ENCODE measurements at regions not wholly inside any gene's neighbourhood (a gene's known extent, or its start where the extent isn't known, plus 50 kb on each side); places are given as distances from the start of the nearest gene placed in this dataset.
"Not testable (repeated sequence)": the region's sequence is repeated elsewhere in the genome, so short reads cannot be mapped to it uniquely, and the experiment has no call there.

GRCh38 chr4:188639479-188640100 lies 500.3 kb downstream of the TRIML1 start:
- no peak for FAIRE-seq

GRCh38 chr4:188647820-188648370 lies 508.7 kb downstream of the TRIML1 start:
- FAIRE-seq: no peak
- DNase-seq (ENCODE audit: extremely low spot score, insufficient read length, low read depth): no peak

More at GRCh38 chr4:188639479-188640100, 500.3 kb downstream of the TRIML1 start:
- no peak for DNase-seq (ENCODE audit: extremely low spot score, insufficient read length, low read depth)

GRCh38 chr4:188649635-188650034 lies 510.4 kb downstream of the TRIML1 start:
- FAIRE-seq (no peak), DNase-seq (ENCODE audit: extremely low spot score, insufficient read length, low read depth) (no peak)

- FAIRE-seq (no peak), DNase-seq (ENCODE audit: extremely low spot score, insufficient read length, low read depth) (no peak)
Observed at GRCh38 chr4:188650516-188650915, 511.3 kb downstream of the TRIML1 start.

- DNase-seq (ENCODE audit: extremely low spot score, insufficient read length, low read depth): no peak
- no peak for FAIRE-seq
Observed at GRCh38 chr4:188657365-188657764, 518.1 kb downstream of the TRIML1 start.

GRCh38 chr4:188658958-188659522 lies 519.8 kb downstream of the TRIML1 start:
- no peak for DNase-seq (ENCODE audit: extremely low spot score, insufficient read length, low read depth)

GRCh38 chr4:188660796-188661195 lies 521.6 kb downstream of the TRIML1 start:
- FAIRE-seq: no peak
- DNase-seq (ENCODE audit: extremely low spot score, insufficient read length, low read depth): no peak

More at GRCh38 chr4:188658958-188659522, 519.8 kb downstream of the TRIML1 start:
- no peak for FAIRE-seq

- FAIRE-seq (no peak), DNase-seq (ENCODE audit: extremely low spot score, insufficient read length, low read depth) (no peak)
Observed at GRCh38 chr4:188661502-188661901, 522.3 kb downstream of the TRIML1 start.

- no peak for FAIRE-seq
- no peak for DNase-seq (ENCODE audit: extremely low spot score, insufficient read length, low read depth)
Observed at GRCh38 chr4:188663369-188663768, 524.1 kb downstream of the TRIML1 start.

GRCh38 chr4:188665491-188666457 lies 526.5 kb downstream of the TRIML1 start:
- no peak for DNase-seq (ENCODE audit: extremely low spot score, insufficient read length, low read depth)
- no peak for FAIRE-seq

- not testable (repeated sequence) for DNase-seq (ENCODE audit: extremely low spot score, insufficient read length, low read depth); FAIRE-seq
Observed at GRCh38 chr4:188678691-188679090, 539.5 kb downstream of the TRIML1 start.

GRCh38 chr4:188680004-188680666 lies 540.9 kb downstream of the TRIML1 start:
- FAIRE-seq (no peak), DNase-seq (ENCODE audit: extremely low spot score, insufficient read length, low read depth) (no peak)

- no peak for DNase-seq (ENCODE audit: extremely low spot score, insufficient read length, low read depth)
- no peak for FAIRE-seq
Observed at GRCh38 chr4:188680667-188681063, 541.4 kb downstream of the TRIML1 start.

- FAIRE-seq (no peak), DNase-seq (ENCODE audit: extremely low spot score, insufficient read length, low read depth) (no peak)
Observed at GRCh38 chr4:188682321-188682720, 543.1 kb downstream of the TRIML1 start.

GRCh38 chr4:188683571-188683970 lies 544.3 kb downstream of the TRIML1 start:
- no peak for FAIRE-seq
- no peak for DNase-seq (ENCODE audit: extremely low spot score, insufficient read length, low read depth)

GRCh38 chr4:188688956-188689355 lies 549.7 kb downstream of the TRIML1 start:
- FAIRE-seq (no peak), DNase-seq (ENCODE audit: extremely low spot score, insufficient read length, low read depth) (no peak)

GRCh38 chr4:188691811-188692210 lies 552.6 kb downstream of the TRIML1 start:
- DNase-seq (ENCODE audit: extremely low spot score, insufficient read length, low read depth): no peak
- no peak for FAIRE-seq

- DNase-seq (ENCODE audit: extremely low spot score, insufficient read length, low read depth): no peak
- no peak for FAIRE-seq
Observed at GRCh38 chr4:188695261-188695660, 556.0 kb downstream of the TRIML1 start.

- DNase-seq (ENCODE audit: extremely low spot score, insufficient read length, low read depth): no peak
- no peak for FAIRE-seq
Observed at GRCh38 chr4:188697243-188697642, 558.0 kb downstream of the TRIML1 start.

- FAIRE-seq (no peak), DNase-seq (ENCODE audit: extremely low spot score, insufficient read length, low read depth) (no peak)
Observed at GRCh38 chr4:188701952-188702351, 562.7 kb downstream of the TRIML1 start.
